Loucy (cell line): ENCODE measurements at regions not wholly inside any gene's neighbourhood (a gene's known extent, or its start where the extent isn't known, plus 50 kb on each side); places are given as distances from the start of the nearest gene placed in this dataset.

ENCODE experiments used
- CTCF ChIP-seq: fragments of 200-600 bp; sonication (generic); conservative IDR thresholded peaks from 2 replicates; pipeline ENCODE4 v1.5.1; 2014; ENCODE audit warnings: mild to moderate bottlenecking, antibody characterized with exemption, low read length
- EZH2phosphoT487 ChIP-seq: fragments of 200-600 bp; IDR thresholded peaks from 2 replicates; pipeline ENCODE4 v1.6.1; 2018; ENCODE audit warnings: antibody characterized with exemption, mild to moderate bottlenecking, moderate library complexity, borderline replicate concordance

- TF ChIP-seq CTCF (no peak), EZH2phosphoT487 (no peak)
These were observed 74.1 kb upstream of the MAP3K7 start for GRCh38 chr6:90660931-90661330.
